DOHH2 (cell line): ENCODE measurements at regions not wholly inside any gene's neighbourhood (a gene's known extent, or its start where the extent isn't known, plus 50 kb on each side); places are given as distances from the start of the nearest gene placed in this dataset.

ENCODE experiments used
- CTCF ChIP-seq: fragments of 200-600 bp; sonication (generic); IDR thresholded peaks from one replicate; pipeline ENCODE4 v1.5.1; 2014; ENCODE audit warnings: antibody characterized with exemption, mild to moderate bottlenecking, low read depth, low read length; ENCODE audit not compliant: poor library complexity, severe bottlenecking
- EZH2phosphoT487 ChIP-seq: fragments of 200-600 bp; sonication (generic); IDR thresholded peaks from 2 replicates; pipeline ENCODE4 v1.6.1; 2017; ENCODE audit warnings: borderline replicate concordance, mild to moderate bottlenecking, antibody characterized with exemption, low read length, moderate library complexity, mixed read lengths

DNA sequence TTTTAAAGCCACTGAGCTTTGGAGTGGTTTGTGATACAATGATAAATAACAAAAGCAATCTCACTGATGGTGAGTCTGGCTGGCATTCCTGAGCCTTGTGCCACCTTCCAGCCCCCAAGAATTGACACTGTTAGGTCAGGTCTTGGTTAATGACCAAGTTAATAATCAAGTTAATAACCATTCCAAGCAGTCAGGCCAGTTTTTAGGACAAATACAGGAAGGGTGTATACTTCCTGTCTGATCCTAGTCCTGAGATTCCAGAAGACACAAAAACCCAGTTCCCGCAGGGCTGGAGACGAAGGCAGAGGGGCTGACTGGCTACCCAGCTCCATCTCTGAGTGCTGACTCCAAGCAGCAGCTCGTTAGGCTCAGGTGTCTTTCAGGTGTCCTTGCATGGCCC, 74.6 kb upstream of the LAPTM4A start:
- TF ChIP-seq CTCF (no peak), EZH2phosphoT487 (no peak)
